ENCODE measurements at regions not wholly inside any gene's neighbourhood (a gene's known extent, or its start where the extent isn't known, plus 50 kb on each side); places are given as distances from the start of the nearest gene placed in this dataset.
"Not testable (repeated sequence)": the region's sequence is repeated elsewhere in the genome, so short reads cannot be mapped to it uniquely, and the experiment has no call there.

GRCh38 chr5:25150819-25151218 is 506.0 kb upstream of the CDH10 start:
- no peak for DNase-seq

GRCh38 chr5:25128606-25129005 is 483.8 kb upstream of the CDH10 start:
- no peak for DNase-seq

- no peak for DNase-seq
Measured at GRCh38 chr5:25119650-25120049, 474.9 kb upstream of the CDH10 start.

GRCh38 chr5:25107853-25108252 is 463.1 kb upstream of the CDH10 start:
- DNase-seq = no peak

- DNase-seq = no peak
Measured at GRCh38 chr5:25099538-25099937, 454.8 kb upstream of the CDH10 start.

GRCh38 chr5:25095261-25095660 is 450.5 kb upstream of the CDH10 start:
- DNase-seq = no peak

GRCh38 chr5:25094219-25094618 is 449.4 kb upstream of the CDH10 start:
- DNase-seq = no peak

GRCh38 chr5:25091921-25092320 is 447.1 kb upstream of the CDH10 start:
- DNase-seq = no peak

- no peak for DNase-seq
Measured at GRCh38 chr5:25090854-25091253, 446.1 kb upstream of the CDH10 start.

GRCh38 chr5:25090275-25090674 is 445.5 kb upstream of the CDH10 start:
- no peak for DNase-seq

GRCh38 chr5:25088689-25089088 is 443.9 kb upstream of the CDH10 start:
- not testable (repeated sequence) for DNase-seq

- not testable (repeated sequence) for DNase-seq
Measured at GRCh38 chr5:25083261-25083660, 438.5 kb upstream of the CDH10 start.

- DNase-seq = no peak
Measured at GRCh38 chr5:25066239-25066638, 421.5 kb upstream of the CDH10 start.

- no peak for DNase-seq
Measured at GRCh38 chr5:25064306-25064705, 419.5 kb upstream of the CDH10 start.

- no peak for DNase-seq
Measured at GRCh38 chr5:25060575-25060974, 415.8 kb upstream of the CDH10 start.

- DNase-seq = no peak
Measured at GRCh38 chr5:25056836-25057235, 412.1 kb upstream of the CDH10 start.

- no peak for DNase-seq
Measured at GRCh38 chr5:25033658-25034057, 388.9 kb upstream of the CDH10 start.

GRCh38 chr5:25029004-25029403 is 384.2 kb upstream of the CDH10 start:
- no peak for DNase-seq

- DNase-seq = no peak
Measured at GRCh38 chr5:25027526-25027925, 382.7 kb upstream of the CDH10 start.

GRCh38 chr5:25027061-25027460 is 382.3 kb upstream of the CDH10 start:
- DNase-seq = no peak

GRCh38 chr5:25025831-25026230 is 381.1 kb upstream of the CDH10 start:
- no peak for DNase-seq

GRCh38 chr5:25020454-25020853 is 375.7 kb upstream of the CDH10 start:
- DNase-seq = no peak

- no peak for DNase-seq
Measured at GRCh38 chr5:25009063-25009462, 364.3 kb upstream of the CDH10 start.

GRCh38 chr5:25006734-25007133 is 362.0 kb upstream of the CDH10 start:
- no peak for DNase-seq

- no peak for DNase-seq
Measured at GRCh38 chr5:25006237-25006636, 361.5 kb upstream of the CDH10 start.

- no peak for DNase-seq
Measured at GRCh38 chr5:25005431-25005830, 360.7 kb upstream of the CDH10 start.
